Keratinocyte (primary cell): ENCODE measurements at regions not wholly inside any gene's neighbourhood (a gene's known extent, or its start where the extent isn't known, plus 50 kb on each side); places are given as distances from the start of the nearest gene placed in this dataset.

Source experiments
- DNase-seq: peaks from one replicate; pipeline ENCODE4 v3.0.0-alpha.2; 2011; ENCODE audit warnings: low read depth, missing footprints, low spot score
- FAIRE-seq: peaks from 2 replicates; lab custom pipeline; 2011; peaks lifted over from hg19 to GRCh38; lab: Jason Lieb, UNC
- H2AFZ ChIP-seq: 2 replicates; pipeline ENCODE4 v1.6.0; 2012; ENCODE audit warnings: low read length, control low read depth, inconsistent platforms; ENCODE audit not compliant: control insufficient read depth
- H3K27ac ChIP-seq: 2 replicates; pipeline ENCODE4 v1.5.1; 2011; ENCODE audit warnings: low read length; ENCODE audit not compliant: control insufficient read depth, insufficient read depth
- H3K27me3 ChIP-seq: 3 replicates; pipeline ENCODE4 v1.6.0; 2011; ENCODE audit warnings: low read length; ENCODE audit not compliant: control insufficient read depth, insufficient read depth; ENCODE audit errors: extremely low read depth
- H3K36me3 ChIP-seq, 2 experiments: 2 replicates in 1 of 2; 3 replicates in 1 of 2; pipeline ENCODE4 v1.5.1; 2011; ENCODE audit warnings: low read length in 2 of 2, mild to moderate bottlenecking in 1 of 2; ENCODE audit not compliant: control insufficient read depth in 2 of 2, insufficient read depth in 2 of 2; ENCODE audit errors: extremely low read depth in 1 of 2
- H3K4me1 ChIP-seq: 3 replicates; pipeline ENCODE4 v1.5.1; 2011; ENCODE audit warnings: low read length; ENCODE audit not compliant: control insufficient read depth, insufficient read depth; ENCODE audit errors: extremely low read depth
- H3K4me2 ChIP-seq: 3 replicates; pipeline ENCODE4 v1.6.0; 2011; ENCODE audit warnings: low read depth, low read length; ENCODE audit not compliant: control insufficient read depth, insufficient read depth; ENCODE audit errors: extremely low read depth
- H3K4me3 ChIP-seq, 3 experiments: fragments of 200-600 bp in 1 of 3; sonication (generic) in 1 of 3; 2 replicates in 2 of 3; 3 replicates in 1 of 3; pipeline ENCODE4 v1.5.1; 2011 to 2016; ENCODE audit warnings: low read length in 3 of 3, mild to moderate bottlenecking in 3 of 3, control low read depth in 2 of 3, inconsistent platforms in 1 of 3, low read depth in 1 of 3, mixed read lengths in 1 of 3, mixed run types in 1 of 3, moderate library complexity in 1 of 3; ENCODE audit not compliant: control insufficient read depth in 2 of 3, insufficient read depth in 2 of 3; ENCODE audit errors: extremely low read depth in 1 of 3
- H3K79me2 ChIP-seq: 2 replicates; pipeline ENCODE4 v1.6.0; 2012; ENCODE audit warnings: low read length; ENCODE audit not compliant: control insufficient read depth, insufficient read depth
- H3K9ac ChIP-seq: 3 replicates; pipeline ENCODE4 v1.6.0; 2011; ENCODE audit warnings: low read length; ENCODE audit not compliant: control insufficient read depth, insufficient read depth; ENCODE audit errors: extremely low read depth
- H3K9me1 ChIP-seq: 3 replicates; pipeline ENCODE4 v1.6.0; 2011; ENCODE audit warnings: low read length; ENCODE audit not compliant: control insufficient read depth, insufficient read depth; ENCODE audit errors: extremely low read depth
- H3K9me3 ChIP-seq: 2 replicates; pipeline ENCODE4 v1.5.1; 2012; ENCODE audit warnings: low read depth, low read length; ENCODE audit not compliant: control insufficient read depth
- H4K20me1 ChIP-seq: 3 replicates; pipeline ENCODE4 v1.6.0; 2011; ENCODE audit warnings: low read length; ENCODE audit not compliant: control insufficient read depth, insufficient read depth; ENCODE audit errors: extremely low read depth
- CTCF ChIP-seq, 3 experiments: IDR thresholded peaks in 1 of 3; conservative IDR thresholded peaks in 1 of 3; optimal IDR thresholded peaks in 1 of 3; 2 replicates in 2 of 3; 3 replicates in 1 of 3; pipeline versions ENCODE3 to v1.5.1; 2011; ENCODE audit warnings: low read length in 3 of 3, mild to moderate bottlenecking in 3 of 3, moderate library complexity in 2 of 3, control low read depth in 1 of 3, inconsistent platforms in 1 of 3; ENCODE audit not compliant: insufficient read depth in 2 of 3; ENCODE audit errors: extremely low read depth in 1 of 3
- EZH2 ChIP-seq: IDR thresholded peaks from one replicate; pipeline ENCODE4 v1.6.1; 2012; ENCODE audit warnings: inconsistent platforms, mild to moderate bottlenecking, low read length, moderate library complexity
- dilution Hi-C: fragments of 300-500 bp; cut with MboI; formaldehyde crosslinking; loops from one replicate; pipeline ENCODE4 v1.7.0; 2020; ENCODE audit warnings: low sequenced_read_pairs; ENCODE audit not compliant: extremely low pct_ligation_motif_present

GRCh38 chr21:39097981-39098380, 85.3 kb downstream of the PSMG1 start:
- H2AFZ ChIP-seq, result no peak overlapping the region
- no peak overlapping the region for H3K4me2 ChIP-seq
- no peak for TF ChIP-seq CTCF (optimal IDR thresholded peaks at IDR 0.05 in 1 of 3, IDR thresholded peaks at IDR 0.05 in 1 of 3, conservative IDR thresholded peaks at IDR 0.05 in 1 of 3; ENCODE audit: extremely low read depth in 1 of 3, insufficient read depth in 2 of 3, low read length in 3 of 3)
- no peak for TF ChIP-seq EZH2
- no peaks in the 10 kb centered on the region for H3K27me3 ChIP-seq
- H3K36me3 ChIP-seq, result no peaks in the 10 kb centered on the region
- FAIRE-seq (no peak), DNase-seq (no peak)
- no peak overlapping the region for H3K9ac ChIP-seq
- H3K9me1 ChIP-seq, result no peaks in the 10 kb centered on the region
- no peak overlapping the region for H3K4me3 ChIP-seq
- H3K4me1 ChIP-seq, result no peaks in the 10 kb centered on the region
- no peaks in the 10 kb centered on the region for H3K9me3 ChIP-seq
- no peak overlapping the region for H3K27ac ChIP-seq
- H4K20me1 ChIP-seq, result no peaks in the 10 kb centered on the region
- no peaks in the 10 kb centered on the region for H3K79me2 ChIP-seq
- dilution Hi-C loops, result no loop called here

GRCh38 chr21:39097335-39097861, 85.9 kb downstream of the PSMG1 start:
- no peak overlapping the region for H3K27ac ChIP-seq

More at GRCh38 chr21:39097335-39097861, 85.9 kb downstream of the PSMG1 start:
- DNase-seq (no peak), FAIRE-seq (no peak)
- no peaks in the 10 kb centered on the region for H3K79me2 ChIP-seq
- dilution Hi-C loops, result no loop called here
- no peaks in the 10 kb centered on the region for H3K27me3 ChIP-seq
- no peak for TF ChIP-seq CTCF (optimal IDR thresholded peaks at IDR 0.05 in 1 of 3, IDR thresholded peaks at IDR 0.05 in 1 of 3, conservative IDR thresholded peaks at IDR 0.05 in 1 of 3; ENCODE audit: extremely low read depth in 1 of 3, insufficient read depth in 2 of 3, low read length in 3 of 3)
- no peak overlapping the region for H3K4me3 ChIP-seq
- no peak overlapping the region for H3K9ac ChIP-seq
- H3K9me1 ChIP-seq, result no peaks in the 10 kb centered on the region
- no peaks in the 10 kb centered on the region for H3K36me3 ChIP-seq
- H3K4me2 ChIP-seq, result no peak overlapping the region
- H3K9me3 ChIP-seq, result no peaks in the 10 kb centered on the region
- no peak overlapping the region for H2AFZ ChIP-seq
- H3K4me1 ChIP-seq, result no peaks in the 10 kb centered on the region
- no peaks in the 10 kb centered on the region for H4K20me1 ChIP-seq
